ENCODE measurements at regions not wholly inside any gene's neighbourhood (a gene's known extent, or its start where the extent isn't known, plus 50 kb on each side); places are given as distances from the start of the nearest gene placed in this dataset.

DNA sequence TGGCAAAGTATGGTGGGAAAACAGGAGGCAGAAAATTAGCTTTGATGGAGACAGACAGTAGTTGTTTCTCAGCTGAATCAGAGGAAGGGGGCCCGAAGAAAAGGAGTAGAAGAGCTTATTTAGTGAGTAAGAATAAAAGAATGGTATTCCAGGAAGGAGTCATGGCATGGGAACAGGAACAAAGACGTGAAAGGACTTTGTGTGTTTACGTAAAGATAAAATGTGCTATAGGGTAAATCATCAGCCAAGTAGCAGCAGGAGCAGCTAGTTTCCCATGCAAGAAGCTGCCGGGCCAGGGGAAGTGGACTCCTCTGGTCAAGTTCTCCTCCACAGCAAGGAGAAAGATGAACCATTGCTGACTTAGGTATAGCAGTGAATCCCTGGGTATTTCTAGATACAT is 454.5 kb downstream of the HINT1 start:
- Histone ChIP-seq H3K4me3 (ENCODE audit: severe bottlenecking) (no peak overlapping the region), H3K4me1 (ENCODE audit: insufficient read depth, poor library complexity, severe bottlenecking) (peaks cover 10% of the 10 kb centered on the region), H3K9me3 (ENCODE audit: severe bottlenecking) (no peaks in the 10 kb centered on the region), H3K36me3 (ENCODE audit: low read depth) (no peaks in the 10 kb centered on the region), H3K27ac (ENCODE audit: poor library complexity, severe bottlenecking) (no peak overlapping the region), H3K27me3 (ENCODE audit: insufficient read depth, poor library complexity, severe bottlenecking) (no peaks in the 10 kb centered on the region)
- TF ChIP-seq, protein P1, sequence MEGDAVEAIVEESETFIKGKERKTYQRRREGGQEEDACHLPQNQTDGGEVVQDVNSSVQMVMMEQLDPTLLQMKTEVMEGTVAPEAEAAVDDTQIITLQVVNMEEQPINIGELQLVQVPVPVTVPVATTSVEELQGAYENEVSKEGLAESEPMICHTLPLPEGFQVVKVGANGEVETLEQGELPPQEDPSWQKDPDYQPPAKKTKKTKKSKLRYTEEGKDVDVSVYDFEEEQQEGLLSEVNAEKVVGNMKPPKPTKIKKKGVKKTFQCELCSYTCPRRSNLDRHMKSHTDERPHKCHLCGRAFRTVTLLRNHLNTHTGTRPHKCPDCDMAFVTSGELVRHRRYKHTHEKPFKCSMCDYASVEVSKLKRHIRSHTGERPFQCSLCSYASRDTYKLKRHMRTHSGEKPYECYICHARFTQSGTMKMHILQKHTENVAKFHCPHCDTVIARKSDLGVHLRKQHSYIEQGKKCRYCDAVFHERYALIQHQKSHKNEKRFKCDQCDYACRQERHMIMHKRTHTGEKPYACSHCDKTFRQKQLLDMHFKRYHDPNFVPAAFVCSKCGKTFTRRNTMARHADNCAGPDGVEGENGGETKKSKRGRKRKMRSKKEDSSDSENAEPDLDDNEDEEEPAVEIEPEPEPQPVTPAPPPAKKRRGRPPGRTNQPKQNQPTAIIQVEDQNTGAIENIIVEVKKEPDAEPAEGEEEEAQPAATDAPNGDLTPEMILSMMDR (IDR thresholded peaks at IDR 0.05; ENCODE audit: poor library complexity, severe bottlenecking), result no peak
- DNase-seq (ENCODE audit: low spot score) (no peak), ATAC-seq (ENCODE audit: low read depth) (peak; percentile 87)

- Histone ChIP-seq H3K4me1 (ENCODE audit: insufficient read depth, poor library complexity, severe bottlenecking) (peaks cover 10% of the 10 kb centered on the region), H3K36me3 (ENCODE audit: low read depth) (no peaks in the 10 kb centered on the region), H3K27ac (ENCODE audit: poor library complexity, severe bottlenecking) (no peak overlapping the region), H3K9me3 (ENCODE audit: severe bottlenecking) (no peaks in the 10 kb centered on the region), H3K4me3 (ENCODE audit: severe bottlenecking) (no peak overlapping the region), H3K27me3 (ENCODE audit: insufficient read depth, poor library complexity, severe bottlenecking) (no peaks in the 10 kb centered on the region)
- DNase-seq (ENCODE audit: low spot score) (no peak), ATAC-seq (ENCODE audit: low read depth) (no peak)
- TF ChIP-seq, protein P1 (IDR thresholded peaks at IDR 0.05; ENCODE audit: poor library complexity, severe bottlenecking), result no peak
Measured at GRCh38 chr5:130708754-130709153, 456.3 kb downstream of the HINT1 start.

- H3K9me3 ChIP-seq (ENCODE audit: severe bottlenecking), result no peaks in the 10 kb centered on the region
- ATAC-seq (ENCODE audit: low read depth) (no peak), DNase-seq (ENCODE audit: low spot score) (no peak)
- H3K4me1 ChIP-seq (ENCODE audit: insufficient read depth, poor library complexity, severe bottlenecking), result peaks cover 10% of the 10 kb centered on the region
- H3K27ac ChIP-seq (ENCODE audit: poor library complexity, severe bottlenecking), result no peak overlapping the region
- H3K4me3 ChIP-seq (ENCODE audit: severe bottlenecking), result no peak overlapping the region
- H3K36me3 ChIP-seq (ENCODE audit: low read depth), result no peaks in the 10 kb centered on the region
- TF ChIP-seq, protein P1 (IDR thresholded peaks at IDR 0.05; ENCODE audit: poor library complexity, severe bottlenecking), result no peak
- no peaks in the 10 kb centered on the region for H3K27me3 ChIP-seq (ENCODE audit: insufficient read depth, poor library complexity, severe bottlenecking)
Measured at GRCh38 chr5:130706696-130707095, 458.4 kb downstream of the HINT1 start.

- TF ChIP-seq, protein P1 (IDR thresholded peaks at IDR 0.05; ENCODE audit: poor library complexity, severe bottlenecking), result no peak
- Histone ChIP-seq H3K27me3 (ENCODE audit: insufficient read depth, poor library complexity, severe bottlenecking) (no peaks in the 10 kb centered on the region), H3K4me1 (ENCODE audit: insufficient read depth, poor library complexity, severe bottlenecking) (peaks cover 5% of the 10 kb centered on the region), H3K27ac (ENCODE audit: poor library complexity, severe bottlenecking) (no peak overlapping the region), H3K4me3 (ENCODE audit: severe bottlenecking) (no peak overlapping the region), H3K36me3 (ENCODE audit: low read depth) (no peaks in the 10 kb centered on the region), H3K9me3 (ENCODE audit: severe bottlenecking) (no peaks in the 10 kb centered on the region)
- no peak for ATAC-seq (ENCODE audit: low read depth)
- no peak for DNase-seq (ENCODE audit: low spot score)
Measured at GRCh38 chr5:130705368-130705767, 459.7 kb downstream of the HINT1 start.

DNA sequence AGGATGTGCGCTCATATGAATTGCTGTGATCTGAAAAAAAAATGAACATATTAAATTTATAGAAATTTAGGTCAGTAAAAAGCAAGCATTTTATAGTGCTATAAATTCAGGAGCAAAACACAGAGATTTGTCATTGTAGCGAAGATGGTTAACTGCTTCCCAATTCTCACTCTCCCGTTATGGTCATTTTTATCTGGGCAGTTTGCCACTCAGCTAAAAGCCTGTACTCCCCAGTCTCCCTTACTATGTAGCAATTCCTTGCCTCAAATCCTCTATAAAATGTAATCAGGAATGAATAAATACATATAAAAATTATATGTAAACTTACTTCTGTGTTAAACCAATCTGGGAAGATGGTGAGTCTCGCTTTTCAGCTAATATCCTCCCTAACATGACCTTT is 471.5 kb downstream of the HINT1 start:
- Histone ChIP-seq H3K36me3 (ENCODE audit: low read depth) (no peaks in the 10 kb centered on the region), H3K4me3 (ENCODE audit: severe bottlenecking) (no peak overlapping the region), H3K4me1 (ENCODE audit: insufficient read depth, poor library complexity, severe bottlenecking) (no peaks in the 10 kb centered on the region), H3K27me3 (ENCODE audit: insufficient read depth, poor library complexity, severe bottlenecking) (no peaks in the 10 kb centered on the region), H3K9me3 (ENCODE audit: severe bottlenecking) (no peaks in the 10 kb centered on the region), H3K27ac (ENCODE audit: poor library complexity, severe bottlenecking) (no peak overlapping the region)
- ATAC-seq (ENCODE audit: low read depth) (no peak), DNase-seq (ENCODE audit: low spot score) (no peak)
- TF ChIP-seq, protein P1 (IDR thresholded peaks at IDR 0.05; ENCODE audit: poor library complexity, severe bottlenecking), result no peak
